Right lobe of liver (tissue), 4 donors: ENCODE measurements at regions not wholly inside any gene's neighbourhood (a gene's known extent, or its start where the extent isn't known, plus 50 kb on each side); places are given as distances from the start of the nearest gene placed in this dataset.

ENCODE experiments used
- CTCF ChIP-seq, 4 donors: fragments of 200-600 bp in 3 of 4; fragments of 450-650 bp in 1 of 4; IDR thresholded peaks; one replicate each; pipeline versions ENCODE4 v1.5.1 to v1.8.0; 2016 to 2022; ENCODE audit warnings: antibody characterized with exemption in 4 of 4, mild to moderate bottlenecking in 2 of 4
- POLR2A ChIP-seq: fragments of 450-650 bp; IDR thresholded peaks from one replicate; pipeline ENCODE4 v1.6.1; 2017; ENCODE audit warnings: antibody characterized with exemption, mild to moderate bottlenecking
- donor health status: DM: no; HTN: no; CAD: no.
- donor health status: DM: no; HTN: no; CAD: no.
- donor health status: DM: no; HTN: yes; CAD: no.

- TF ChIP-seq CTCF (IDR thresholded peaks at IDR 0.05), result no peak
- no peak for TF ChIP-seq POLR2A
These were observed 111.7 kb upstream of the IRX2 start for GRCh38 chr5:2863133-2863532.
